ENCODE measurements at regions not wholly inside any gene's neighbourhood (a gene's known extent, or its start where the extent isn't known, plus 50 kb on each side); places are given as distances from the start of the nearest gene placed in this dataset.
"Not testable (repeated sequence)": the region's sequence is repeated elsewhere in the genome, so short reads cannot be mapped to it uniquely, and the experiment has no call there.

DNA sequence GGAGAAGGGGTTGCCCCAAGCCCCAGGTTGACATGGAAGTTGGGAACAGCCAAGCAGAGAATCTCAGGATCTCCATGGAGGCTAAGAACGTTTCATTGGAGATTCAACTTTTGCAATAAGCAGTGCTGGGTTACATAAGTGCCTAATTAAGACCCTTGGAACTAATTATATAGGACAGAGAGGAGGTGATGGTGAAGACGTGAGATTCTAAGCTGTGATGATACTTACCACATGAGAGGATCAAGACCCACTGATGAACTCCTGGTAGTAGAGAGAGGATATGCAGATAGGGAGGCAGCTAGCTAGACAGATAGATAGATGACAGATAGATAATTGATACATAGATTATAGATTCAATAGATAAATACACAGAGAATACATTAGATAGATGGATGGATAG is 278.5 kb downstream of the SHOX start:
- TF ChIP-seq NFRKB (IDR thresholded peaks at IDR 0.05); ARNT (IDR thresholded peaks at IDR 0.05); ZNF384 (IDR thresholded peaks at IDR 0.05); SP1 (IDR thresholded peaks at IDR 0.05); SUZ12 (IDR thresholded peaks at IDR 0.05); FOXA1 (IDR thresholded peaks at IDR 0.05); FOXK2 (IDR thresholded peaks at IDR 0.05); BHLHE40 (IDR thresholded peaks at IDR 0.05; ENCODE audit: borderline replicate concordance): not testable (repeated sequence)
